AG04450 (cell line): ENCODE measurements at regions not wholly inside any gene's neighbourhood (a gene's known extent, or its start where the extent isn't known, plus 50 kb on each side); places are given as distances from the start of the nearest gene placed in this dataset.

Experiments
- CTCF ChIA-PET: fragments of 300-600, 350-600 bp; formaldehyde crosslinking; extraction: SDS; loops from one replicate; lab custom pipeline; 2022; ENCODE audit warnings: antibody characterized with exemption, inconsistent platforms; lab: Charles Lee
- POLR2A ChIA-PET: fragments of 350-600 bp; formaldehyde crosslinking; extraction: SDS; loops from one replicate; lab custom pipeline; 2021; ENCODE audit warnings: antibody characterized with exemption, inconsistent platforms; lab: Yijun Ruan, JAX
- DNase-seq: peaks from one replicate; pipeline ENCODE4 v3.0.0-alpha.2; 2011; ENCODE audit warnings: low read depth, low spot score
- H3K27ac ChIP-seq: one replicate; pipeline ENCODE4 v1.5.1; 2012; ENCODE audit warnings: low read depth, low read length, control low read depth
- H3K27me3 ChIP-seq: one replicate; pipeline ENCODE4 v1.6.0; 2012; ENCODE audit warnings: low read length; ENCODE audit not compliant: control insufficient read depth, insufficient read depth
- H3K4me3 ChIP-seq: 2 replicates; pipeline ENCODE4 v1.5.1; 2011; ENCODE audit warnings: mild to moderate bottlenecking, low read depth, low read length, control low read depth
- H3K9me3 ChIP-seq: 2 replicates; pipeline ENCODE4 v1.5.1; 2012; ENCODE audit warnings: low read length; ENCODE audit not compliant: control insufficient read depth, insufficient read depth
- CTCF ChIP-seq: IDR thresholded peaks from 2 replicates; pipeline ENCODE4 v1.5.1; 2011; ENCODE audit warnings: low read depth, low read length, control low read depth, inconsistent platforms

- no peak for TF ChIP-seq CTCF
- no peak overlapping the region for H3K4me3 ChIP-seq
- DNase-seq: no peak
- POLR2A ChIA-PET: no interaction called here
- CTCF ChIA-PET: no interaction called here
- H3K9me3 ChIP-seq: no peaks in the 10 kb centered on the region
- H3K27me3 ChIP-seq: no peaks in the 10 kb centered on the region
- H3K27ac ChIP-seq: no peak overlapping the region
Observed at GRCh38 chr13:34300559-34300958, 482.6 kb downstream of the RFC3 start.

DNA sequence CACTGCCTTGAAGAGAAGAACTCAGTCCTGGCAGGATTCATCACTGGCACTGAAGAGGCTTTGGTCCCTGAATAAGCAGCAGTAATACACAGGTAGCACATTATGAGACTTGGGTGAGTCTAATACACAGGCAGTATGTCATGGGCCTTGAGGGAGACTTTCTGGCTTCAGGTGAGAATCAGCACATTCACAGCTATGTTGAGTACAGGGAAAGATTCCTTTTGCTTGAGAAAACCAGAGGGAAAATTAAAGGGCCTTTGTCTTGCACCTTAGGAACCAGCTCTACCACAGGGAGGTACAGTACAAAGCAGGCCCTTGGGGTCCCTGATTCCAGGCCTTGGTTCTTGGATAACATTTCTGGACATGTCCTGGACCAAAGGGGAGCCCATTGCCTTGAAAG lies 484.6 kb downstream of the RFC3 start:
- no peak overlapping the region for H3K27ac ChIP-seq
- ChIA-PET CTCF (no interaction called here), POLR2A (no interaction called here)
- H3K27me3 ChIP-seq: no peaks in the 10 kb centered on the region
- no peak overlapping the region for H3K4me3 ChIP-seq
- DNase-seq: no peak
- H3K9me3 ChIP-seq: no peaks in the 10 kb centered on the region
- TF ChIP-seq CTCF: no peak

DNA sequence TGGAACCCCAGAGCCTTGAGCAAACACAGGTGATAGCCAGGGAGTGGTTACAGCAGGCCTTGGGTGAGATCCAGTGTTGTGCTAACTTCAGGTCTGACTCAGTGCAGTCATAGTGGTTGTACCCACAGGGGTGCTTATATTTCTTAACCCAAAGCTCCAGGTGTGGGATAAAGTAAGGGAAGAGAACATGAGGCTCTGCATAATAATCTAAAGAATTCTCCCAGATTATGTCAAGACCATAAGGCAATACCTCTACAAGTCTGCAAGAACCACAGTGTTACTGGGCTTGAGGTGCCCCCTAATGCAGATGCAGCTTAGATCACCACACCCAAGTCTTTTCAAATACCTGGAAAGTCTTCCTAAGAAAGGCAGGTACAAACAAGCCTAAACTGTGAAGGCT lies 485.4 kb downstream of the RFC3 start:
- TF ChIP-seq CTCF: no peak
- Histone ChIP-seq H3K27ac (no peak overlapping the region), H3K27me3 (no peaks in the 10 kb centered on the region), H3K9me3 (no peaks in the 10 kb centered on the region), H3K4me3 (no peak overlapping the region)
- ChIA-PET CTCF (no interaction called here), POLR2A (no interaction called here)
- no peak for DNase-seq

DNA sequence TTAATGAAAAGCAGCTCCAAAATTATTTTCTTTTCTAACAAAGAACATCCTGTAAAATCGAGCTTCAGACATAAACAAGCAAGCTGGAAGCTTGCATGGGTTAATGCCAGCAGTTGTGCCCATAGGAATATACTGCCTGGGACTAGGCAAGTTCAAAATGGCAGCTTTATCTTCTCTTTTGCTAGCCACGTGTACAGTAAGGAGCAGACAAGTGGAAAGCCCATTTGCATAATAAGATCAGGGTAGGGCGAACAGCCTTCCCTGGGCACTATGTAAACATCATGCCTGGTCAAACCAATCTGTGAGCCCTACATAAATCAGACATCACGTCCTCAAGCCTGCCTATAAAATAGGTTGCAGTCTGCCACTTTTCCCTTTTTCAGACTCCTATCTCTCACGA lies 489.7 kb downstream of the RFC3 start:
- H3K27ac ChIP-seq: no peak overlapping the region
- H3K27me3 ChIP-seq: no peaks in the 10 kb centered on the region
- ChIA-PET POLR2A (no interaction called here), CTCF (no interaction called here)
- no peak overlapping the region for H3K4me3 ChIP-seq
- H3K9me3 ChIP-seq: no peaks in the 10 kb centered on the region
- TF ChIP-seq CTCF: no peak
- DNase-seq: no peak

DNA sequence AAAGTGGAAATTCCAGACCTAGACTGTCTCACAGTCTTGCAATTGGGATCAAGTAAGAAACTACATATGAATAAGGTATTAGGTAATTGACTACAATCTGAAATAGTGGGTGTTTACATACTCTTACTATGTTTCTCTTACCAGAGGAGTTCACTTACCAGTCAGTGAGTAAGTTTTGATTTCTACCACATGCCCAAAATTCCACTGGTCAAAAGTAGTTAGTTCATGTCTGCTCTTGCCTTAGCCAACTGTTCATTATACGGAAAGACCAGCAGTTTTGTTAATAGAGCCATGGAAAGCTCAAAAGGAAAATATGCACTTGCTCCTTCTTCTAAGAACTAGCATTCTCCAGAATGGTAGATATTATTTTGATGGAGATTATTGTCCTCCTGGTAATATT lies 490.8 kb downstream of the RFC3 start:
- H3K27me3 ChIP-seq: no peaks in the 10 kb centered on the region
- H3K4me3 ChIP-seq: no peak overlapping the region
- POLR2A ChIA-PET: no interaction called here
- CTCF ChIA-PET: no interaction called here
- no peak for DNase-seq
- no peaks in the 10 kb centered on the region for H3K9me3 ChIP-seq
- no peak for TF ChIP-seq CTCF
- H3K27ac ChIP-seq: no peak overlapping the region
